Type B pancreatic cell (in vitro differentiated cells): ENCODE measurements at regions not wholly inside any gene's neighbourhood (a gene's known extent, or its start where the extent isn't known, plus 50 kb on each side); places are given as distances from the start of the nearest gene placed in this dataset.

Experiments used
- DNase-seq: peaks from one replicate; pipeline ENCODE4 v3.0.0; 2021; ENCODE audit warnings: mixed read lengths; ENCODE audit not compliant: unreplicated experiment; ENCODE audit errors: extremely low spot score
- H3K27ac Mint-ChIP-seq: 2 replicates; pipeline ENCODE4 v1.8.0; 2021; ENCODE audit warnings: mild to moderate bottlenecking, mixed read lengths
- H3K27me3 Mint-ChIP-seq: 2 replicates; pipeline ENCODE4 v1.8.0; 2021; ENCODE audit warnings: mixed read lengths
- H3K36me3 Mint-ChIP-seq: 2 replicates; pipeline ENCODE4 v1.8.0; 2021; ENCODE audit warnings: mixed read lengths
- H3K4me1 Mint-ChIP-seq: one replicate; pipeline ENCODE4 v1.8.0; 2021; ENCODE audit warnings: mixed read lengths; ENCODE audit not compliant: unreplicated experiment
- H3K4me3 Mint-ChIP-seq: 2 replicates; pipeline ENCODE4 v1.8.0; 2021; ENCODE audit warnings: mild to moderate bottlenecking, mixed read lengths
- H3K9me3 Mint-ChIP-seq: 2 replicates; pipeline ENCODE4 v1.8.0; 2021; ENCODE audit warnings: mixed read lengths
- CTCF ChIP-seq: fragments of 200-600 bp; sonication (generic); conservative IDR thresholded peaks from 2 replicates; pipeline ENCODE4 v1.5.0; 2021; ENCODE audit warnings: antibody characterized with exemption, mild to moderate bottlenecking

DNA sequence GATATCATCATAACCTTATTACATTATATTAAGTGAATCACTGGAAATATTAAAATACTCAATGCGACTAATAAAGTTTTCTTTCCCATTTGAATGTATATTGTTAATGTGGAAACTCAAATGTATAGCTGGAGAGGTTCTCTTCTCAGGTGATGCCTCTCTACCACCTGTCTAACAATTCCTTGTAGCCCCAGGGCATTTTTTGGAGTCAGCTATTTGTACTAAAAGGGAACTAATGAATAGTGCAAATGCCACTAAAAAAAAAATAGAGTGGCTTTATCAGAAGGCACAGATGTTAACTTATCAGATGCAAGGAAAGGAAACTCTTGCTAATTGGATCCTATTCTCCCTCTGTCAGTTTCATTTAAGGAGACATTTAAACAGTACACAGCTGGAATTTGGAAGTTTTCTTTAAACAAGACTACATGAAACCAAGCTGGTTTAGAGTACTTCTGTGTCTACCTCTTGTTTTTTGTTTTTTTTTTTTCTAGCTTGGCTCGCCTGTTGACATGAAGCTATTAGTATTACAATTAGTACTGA is 897.0 kb upstream of the SLC35B3 start:
- H3K27me3 Mint-ChIP-seq: no peaks in the 10 kb centered on the region
- peaks cover 11% of the 10 kb centered on the region for H3K4me1 Mint-ChIP-seq
- DNase-seq: no peak
- no peaks in the 10 kb centered on the region for H3K36me3 Mint-ChIP-seq
- H3K4me3 Mint-ChIP-seq: no peak overlapping the region
- H3K27ac Mint-ChIP-seq: no peak overlapping the region
- peaks cover 4% of the 10 kb centered on the region for H3K9me3 Mint-ChIP-seq
- no peak for TF ChIP-seq CTCF

DNA sequence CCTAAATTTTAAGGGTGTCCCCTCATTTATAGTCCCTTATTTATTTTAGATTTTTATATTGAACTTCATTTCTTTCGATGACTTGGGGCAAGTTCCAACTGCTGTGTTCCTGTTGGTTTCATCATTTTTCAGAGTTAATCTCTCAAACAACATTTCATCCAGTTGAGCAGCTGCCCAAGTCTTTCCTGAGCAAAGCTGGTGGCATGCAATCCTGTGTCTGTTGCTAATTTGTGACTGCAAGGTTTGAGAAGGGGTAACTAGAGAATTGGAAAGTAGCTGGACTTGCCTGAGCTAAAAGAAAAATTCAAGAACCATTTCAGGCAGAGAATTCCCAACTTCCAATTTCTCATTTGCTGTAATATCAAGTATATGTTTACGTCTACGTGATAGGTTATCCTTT is 881.5 kb upstream of the SLC35B3 start:
- no peak for TF ChIP-seq CTCF
- H3K9me3 Mint-ChIP-seq: no peaks in the 10 kb centered on the region

DNA sequence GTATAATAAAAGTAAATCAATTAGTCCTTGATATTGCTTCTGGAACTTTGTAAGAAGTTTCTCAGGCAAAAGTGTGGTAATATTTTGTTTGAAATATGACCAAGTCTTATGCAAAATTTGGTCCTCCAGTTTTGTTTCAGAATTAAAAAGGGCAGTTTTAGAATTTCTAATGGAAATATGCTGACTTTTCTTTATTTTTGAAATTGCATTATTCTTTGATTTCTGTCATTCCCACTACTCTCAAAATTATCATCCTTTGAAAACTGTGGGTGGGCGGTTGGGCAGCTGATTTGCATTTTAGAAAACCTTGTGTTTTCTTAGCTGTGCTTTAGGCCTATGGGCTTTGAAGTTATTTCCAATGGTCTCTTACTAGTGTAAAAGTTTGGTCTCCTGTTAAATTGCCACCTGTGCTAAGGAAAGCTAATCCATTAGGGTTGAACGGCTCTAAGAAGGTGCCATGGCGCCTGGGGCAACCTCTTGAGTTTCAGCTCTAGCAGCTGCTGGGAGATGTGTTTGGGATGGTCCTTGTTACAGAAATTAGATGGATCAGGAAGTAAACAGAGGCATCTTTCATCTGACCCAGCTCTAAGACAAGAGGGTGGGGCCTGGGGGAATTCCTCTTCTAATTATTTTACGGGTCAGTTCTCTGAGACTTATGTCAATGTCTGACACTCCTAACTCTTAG is 880.8 kb upstream of the SLC35B3 start:
- H3K27ac Mint-ChIP-seq: no peak overlapping the region
- H3K9me3 Mint-ChIP-seq: no peaks in the 10 kb centered on the region
- no peak overlapping the region for H3K4me3 Mint-ChIP-seq
- H3K36me3 Mint-ChIP-seq: no peaks in the 10 kb centered on the region
- H3K4me1 Mint-ChIP-seq: peaks cover 4% of the 10 kb centered on the region
- DNase-seq: no peak
- H3K27me3 Mint-ChIP-seq: no peaks in the 10 kb centered on the region
- TF ChIP-seq CTCF: no peak

More for the DNA sequence above, 881.5 kb upstream of the SLC35B3 start:
- Mint-ChIP-seq H3K36me3 (no peaks in the 10 kb centered on the region), H3K4me1 (peaks cover 4% of the 10 kb centered on the region), H3K4me3 (no peak overlapping the region), H3K27me3 (no peaks in the 10 kb centered on the region), H3K27ac (no peak overlapping the region)
- DNase-seq: no peak

- peaks cover 3% of the 10 kb centered on the region for H3K4me1 Mint-ChIP-seq
- TF ChIP-seq CTCF: no peak
- no peak overlapping the region for H3K4me3 Mint-ChIP-seq
- H3K9me3 Mint-ChIP-seq: no peaks in the 10 kb centered on the region
- DNase-seq: no peak
- no peaks in the 10 kb centered on the region for H3K36me3 Mint-ChIP-seq
- no peak overlapping the region for H3K27ac Mint-ChIP-seq
- H3K27me3 Mint-ChIP-seq: no peaks in the 10 kb centered on the region
Observed at GRCh38 chr6:9308284-9308683, 872.9 kb upstream of the SLC35B3 start.

- no peaks in the 10 kb centered on the region for H3K9me3 Mint-ChIP-seq
- peaks cover 3% of the 10 kb centered on the region for H3K4me1 Mint-ChIP-seq
- DNase-seq: no peak
- H3K36me3 Mint-ChIP-seq: no peaks in the 10 kb centered on the region
- H3K4me3 Mint-ChIP-seq: no peak overlapping the region
- TF ChIP-seq CTCF: no peak
- no peak overlapping the region for H3K27ac Mint-ChIP-seq
- H3K27me3 Mint-ChIP-seq: no peaks in the 10 kb centered on the region
Observed at GRCh38 chr6:9307786-9308185, 872.4 kb upstream of the SLC35B3 start.
